Vagina (tissue), 2 donors: ENCODE measurements at regions not wholly inside any gene's neighbourhood (a gene's known extent, or its start where the extent isn't known, plus 50 kb on each side); places are given as distances from the start of the nearest gene placed in this dataset.

ENCODE experiments used
- DNase-seq, 2 donors: peaks; one replicate each; pipeline ENCODE4 v3.0.0-alpha.2; 2017; ENCODE audit errors: extremely low spot score in 2 of 2
- H3K27ac ChIP-seq: fragments of 200-600 bp; sonication (generic); one replicate; pipeline ENCODE4 v1.5.1; 2019
- H3K27me3 ChIP-seq: fragments of 200-600 bp; sonication (generic); one replicate; pipeline ENCODE4 v1.5.1; 2019
- H3K36me3 ChIP-seq, 2 donors: fragments of 200-600 bp; sonication (generic); one replicate each; pipeline ENCODE4 v1.5.1; 2017 to 2019
- H3K4me1 ChIP-seq: fragments of 200-600 bp; sonication (generic); one replicate; pipeline ENCODE4 v1.5.1; 2019
- H3K4me3 ChIP-seq, 2 donors: fragments of 200-600 bp; sonication (generic); 1 replicate in 1 of 2; 2 replicates in 1 of 2; pipeline ENCODE4 v1.5.1; 2016 to 2019
- H3K9me3 ChIP-seq: fragments of 200-600 bp; sonication (generic); one replicate; pipeline ENCODE4 v1.5.1; 2019
- CTCF ChIP-seq, 3 experiments: fragments of 450-650 bp in 2 of 3; fragments of 200-600 bp in 1 of 3; sonication (generic) in 1 of 3; IDR thresholded peaks; one replicate each; pipeline ENCODE4 v1.5.1; 2017 to 2019; ENCODE audit warnings: antibody characterized with exemption in 3 of 3, mild to moderate bottlenecking in 2 of 3, moderate library complexity in 2 of 3
- POLR2A ChIP-seq, 2 donors: fragments of 450-650 bp; IDR thresholded peaks; one replicate each; pipeline ENCODE4 v1.6.1; 2017; ENCODE audit warnings: antibody characterized with exemption in 2 of 2, mild to moderate bottlenecking in 2 of 2, moderate library complexity in 2 of 2
- POLR2AphosphoS5 ChIP-seq, 2 donors: sonication (generic); formaldehyde crosslinking; IDR thresholded peaks; one replicate each; pipeline ENCODE4 v1.9.0; 2017; ENCODE audit warnings: antibody characterized with exemption in 2 of 2, mild to moderate bottlenecking in 2 of 2, low read depth in 1 of 2; ENCODE audit not compliant: insufficient read depth in 1 of 2
- intact Hi-C: fragments of 100-400 bp; cut with DNase I; formaldehyde crosslinking; loops from one replicate; pipeline ENCODE4 v1.15.1; 2023

- H3K27ac ChIP-seq: no peak overlapping the region
- H3K4me1 ChIP-seq: no peaks in the 10 kb centered on the region
- no peaks in the 10 kb centered on the region for H3K27me3 ChIP-seq
- TF ChIP-seq POLR2A (IDR thresholded peaks at IDR 0.05) (no peak), POLR2AphosphoS5 (IDR thresholded peaks at IDR 0.05; ENCODE audit: insufficient read depth in 1 of 2, low read depth in 1 of 2) (no peak), CTCF (IDR thresholded peaks at IDR 0.05) (no peak)
- intact Hi-C loops: no loop called here
- H3K4me3 ChIP-seq: no peak overlapping the region
- no peak for DNase-seq
- H3K9me3 ChIP-seq: no peaks in the 10 kb centered on the region
- no peaks in the 10 kb centered on the region for H3K36me3 ChIP-seq
These were observed 87.3 kb upstream of the OSTN start for GRCh38 chr3:191111722-191112121.

GRCh38 chr3:191105418-191105817 is 93.6 kb upstream of the OSTN start:
- no peak for DNase-seq
- no peaks in the 10 kb centered on the region for H3K36me3 ChIP-seq
- no peak overlapping the region for H3K4me3 ChIP-seq
- intact Hi-C loops: no loop called here
- no peaks in the 10 kb centered on the region for H3K27me3 ChIP-seq
- TF ChIP-seq POLR2A (IDR thresholded peaks at IDR 0.05) (no peak), CTCF (IDR thresholded peaks at IDR 0.05) (no peak), POLR2AphosphoS5 (IDR thresholded peaks at IDR 0.05; ENCODE audit: insufficient read depth in 1 of 2, low read depth in 1 of 2) (no peak)
- no peaks in the 10 kb centered on the region for H3K4me1 ChIP-seq
- no peaks in the 10 kb centered on the region for H3K9me3 ChIP-seq
- H3K27ac ChIP-seq: no peak overlapping the region

DNA sequence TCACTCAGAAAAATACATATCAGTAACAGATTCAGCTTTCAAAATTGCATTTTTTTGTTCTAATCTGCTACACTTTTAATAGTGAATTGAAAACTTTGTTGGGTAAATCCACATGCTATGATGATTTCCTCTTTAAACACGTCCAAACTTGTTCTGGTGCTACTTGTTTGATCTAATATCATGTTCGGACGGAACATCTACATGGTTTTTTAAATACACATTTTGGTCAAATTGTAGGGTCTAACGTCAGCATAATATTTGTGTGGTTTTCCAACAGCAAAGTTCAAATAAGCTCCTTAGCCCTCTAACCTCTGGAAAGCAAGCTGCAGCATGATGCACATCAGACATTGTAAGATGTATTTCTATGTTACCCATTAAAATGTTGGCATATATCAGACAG is 98.5 kb upstream of the OSTN start:
- intact Hi-C loops: no loop called here
- Histone ChIP-seq H3K9me3 (no peaks in the 10 kb centered on the region), H3K27me3 (no peaks in the 10 kb centered on the region), H3K4me3 (no peak overlapping the region), H3K27ac (no peak overlapping the region), H3K36me3 (no peaks in the 10 kb centered on the region), H3K4me1 (no peaks in the 10 kb centered on the region)
- TF ChIP-seq POLR2A (IDR thresholded peaks at IDR 0.05) (no peak), CTCF (IDR thresholded peaks at IDR 0.05) (no peak), POLR2AphosphoS5 (IDR thresholded peaks at IDR 0.05; ENCODE audit: insufficient read depth in 1 of 2, low read depth in 1 of 2) (no peak)
- DNase-seq: no peak

DNA sequence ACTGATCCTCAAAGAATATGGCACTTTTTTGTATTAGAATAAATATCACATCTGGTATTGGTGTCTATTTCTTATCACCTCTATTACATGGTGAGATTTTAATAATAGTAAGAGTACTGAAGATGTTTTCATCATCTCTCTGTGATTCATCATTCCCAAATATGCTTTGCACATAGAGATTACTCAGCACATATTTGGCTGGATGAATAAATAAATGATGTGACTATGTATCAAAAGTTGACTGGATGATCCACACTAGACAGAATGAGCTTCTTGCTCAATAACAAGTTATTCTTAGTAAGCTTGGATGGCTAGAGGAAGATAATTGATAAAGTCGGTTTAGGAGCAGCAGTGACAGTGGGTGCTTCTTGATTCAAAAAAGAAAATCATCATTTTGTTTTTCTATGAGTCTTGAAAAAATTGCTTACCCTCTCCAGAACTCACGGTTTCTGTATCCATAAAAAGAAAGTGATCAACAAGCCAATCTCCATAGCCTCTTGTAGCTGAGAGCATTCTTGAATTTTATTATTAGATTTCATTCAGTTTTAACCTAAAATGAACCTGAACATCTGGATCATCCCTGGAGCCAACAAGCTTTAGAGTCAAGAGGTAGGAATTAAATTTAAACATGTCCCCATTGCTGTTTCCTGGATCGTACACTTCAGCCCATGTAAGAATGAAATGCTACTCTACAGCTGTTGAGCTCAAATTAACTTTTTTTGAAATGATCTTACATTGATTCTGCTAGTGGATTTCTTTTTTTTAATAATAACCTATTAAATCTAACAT is 104.8 kb upstream of the OSTN start:
- TF ChIP-seq CTCF (IDR thresholded peaks at IDR 0.05) (no peak), POLR2A (IDR thresholded peaks at IDR 0.05) (no peak), POLR2AphosphoS5 (IDR thresholded peaks at IDR 0.05; ENCODE audit: insufficient read depth in 1 of 2, low read depth in 1 of 2) (no peak)
- intact Hi-C loops: no loop called here
- no peaks in the 10 kb centered on the region for H3K9me3 ChIP-seq
- H3K36me3 ChIP-seq: no peaks in the 10 kb centered on the region
- no peaks in the 10 kb centered on the region for H3K4me1 ChIP-seq
- no peak overlapping the region for H3K4me3 ChIP-seq
- no peak for DNase-seq
- H3K27ac ChIP-seq: no peak overlapping the region
- no peaks in the 10 kb centered on the region for H3K27me3 ChIP-seq

GRCh38 chr3:191087391-191087790 is 111.7 kb upstream of the OSTN start:
- Histone ChIP-seq H3K4me3 (no peak overlapping the region), H3K27ac (no peak overlapping the region), H3K27me3 (no peaks in the 10 kb centered on the region), H3K4me1 (no peaks in the 10 kb centered on the region), H3K9me3 (no peaks in the 10 kb centered on the region), H3K36me3 (no peaks in the 10 kb centered on the region)
- DNase-seq: no peak
- intact Hi-C loops: no loop called here
- no peak for TF ChIP-seq POLR2A (IDR thresholded peaks at IDR 0.05)
- no peak for TF ChIP-seq POLR2AphosphoS5 (IDR thresholded peaks at IDR 0.05; ENCODE audit: insufficient read depth in 1 of 2, low read depth in 1 of 2)
- TF ChIP-seq CTCF (IDR thresholded peaks at IDR 0.05): no peak
